PC-9 (cell line): ENCODE measurements at regions not wholly inside any gene's neighbourhood (a gene's known extent, or its start where the extent isn't known, plus 50 kb on each side); places are given as distances from the start of the nearest gene placed in this dataset.

Source experiments
- BruUV-seq: library from RNA; stranded (reverse); fragments of 400-500 nt; replicated peaks from 2 replicates; lab custom pipeline; 2021; lab: Mats Ljungman, UMichigan
- CTCF ChIA-PET: fragments of 300-600 bp; sonication (Branson Sonifier 250); formaldehyde crosslinking; loops from one replicate; lab custom pipeline; 2022; ENCODE audit warnings: antibody characterized with exemption; lab: Charles Lee
- POLR2A ChIA-PET: fragments of 300-600 bp; sonication (Branson Sonifier 250); formaldehyde crosslinking; loops from one replicate; lab custom pipeline; 2022; ENCODE audit warnings: antibody characterized with exemption; ENCODE audit not compliant: unreplicated experiment; lab: Charles Lee
- DNase-seq, 2 experiments: peaks; one replicate each; pipeline versions ENCODE4 v3.0.0 to v3.0.0-alpha.2; 2015 to 2022; ENCODE audit warnings: mixed read lengths in 1 of 2
- H2AFZ ChIP-seq: fragments of 200-600 bp; sonication (generic); 2 replicates; pipeline ENCODE4 v1.8.1; 2017; ENCODE audit warnings: antibody characterized with exemption
- H3F3A ChIP-seq: fragments of 200-600 bp; sonication (generic); 2 replicates; pipeline ENCODE4 v1.8.1; 2017; ENCODE audit warnings: antibody characterized with exemption, mild to moderate bottlenecking, low read depth; ENCODE audit not compliant: insufficient read depth
- H3K27ac ChIP-seq: fragments of 200-600 bp; sonication (generic); 2 replicates; pipeline ENCODE4 v1.6.1; 2016; ENCODE audit warnings: mixed run types
- H3K27me3 ChIP-seq: fragments of 200-600 bp; sonication (generic); 2 replicates; pipeline ENCODE4 v1.6.1; 2016; ENCODE audit warnings: low read depth, mixed run types; ENCODE audit not compliant: insufficient read depth
- H3K36me3 ChIP-seq: fragments of 200-600 bp; sonication (generic); 2 replicates; pipeline ENCODE4 v1.6.1; 2016; ENCODE audit warnings: low read depth, mixed run types
- H3K4me1 ChIP-seq: fragments of 200-600 bp; sonication (generic); replicated peaks from 2 replicates; pipeline ENCODE4 v1.6.1; 2016; ENCODE audit warnings: mixed run types; ENCODE audit not compliant: insufficient read depth
- H3K4me2 ChIP-seq: fragments of 200-600 bp; sonication (generic); 2 replicates; pipeline ENCODE4 v1.6.1; 2017; ENCODE audit warnings: mixed run types
- H3K4me3 ChIP-seq: fragments of 200-600 bp; sonication (generic); 2 replicates; pipeline ENCODE4 v1.6.1; 2016; ENCODE audit warnings: mixed run types
- H3K79me2 ChIP-seq: fragments of 200-600 bp; sonication (generic); 2 replicates; pipeline ENCODE4 v1.6.1; 2017; ENCODE audit warnings: low read depth, mixed run types
- H3K9me2 ChIP-seq: fragments of 200-600 bp; sonication (generic); 2 replicates; pipeline ENCODE4 v1.8.1; 2017; ENCODE audit warnings: mild to moderate bottlenecking; ENCODE audit not compliant: insufficient read depth
- H3K9me3 ChIP-seq: fragments of 200-600 bp; sonication (generic); 2 replicates; pipeline ENCODE4 v1.8.1; 2016; ENCODE audit warnings: low read depth; ENCODE audit not compliant: insufficient read depth
- H4K20me1 ChIP-seq: fragments of 200-600 bp; sonication (generic); 2 replicates; pipeline ENCODE4 v1.8.1; 2017; ENCODE audit not compliant: insufficient read depth
- CTCF ChIP-seq: fragments of 200-600 bp; sonication (generic); conservative IDR thresholded peaks from 2 replicates; pipeline ENCODE4 v1.6.1; 2017; ENCODE audit warnings: mixed run types, antibody characterized with exemption, mild to moderate bottlenecking, moderate library complexity
- EZH2 ChIP-seq: fragments of 200-600 bp; sonication (generic); IDR thresholded peaks from 2 replicates; pipeline ENCODE4 v1.8.0; 2017; ENCODE audit warnings: antibody characterized with exemption, low read depth
- intact Hi-C: fragments of 100-400 bp; cut with micrococcal nuclease; formaldehyde crosslinking; loops from one replicate; pipeline ENCODE4 v1.10.0; 2022; ENCODE audit not compliant: unreplicated experiment

GRCh38 chr14:98935921-98936320 lies 336.1 kb downstream of the BCL11B start:
- Histone ChIP-seq H3K27me3 (peaks cover 12% of the 10 kb centered on the region; the same call in 1 of the 2 replicates), H3K4me3 (no peak overlapping the region), H3K4me2 (no peak overlapping the region), H3K4me1 (no peaks in the 10 kb centered on the region), H3K36me3 (no peaks in the 10 kb centered on the region), H2AFZ (no peak overlapping the region), H4K20me1 (no peaks in the 10 kb centered on the region), H3K9me3 (no peaks in the 10 kb centered on the region), H3K27ac (no peak overlapping the region), H3K9me2 (no peaks in the 10 kb centered on the region), H3F3A (no peaks in the 10 kb centered on the region), H3K79me2 (no peaks in the 10 kb centered on the region)
- BruUV-seq: no TSS peak
- intact Hi-C loops: no loop called here
- POLR2A ChIA-PET: no interaction called here
- no peak for DNase-seq
- CTCF ChIA-PET: no interaction called here
- no peak for TF ChIP-seq EZH2
- no peak for TF ChIP-seq CTCF

- no peak overlapping the region for H2AFZ ChIP-seq
- no peak for DNase-seq
- H4K20me1 ChIP-seq: no peaks in the 10 kb centered on the region
- no peaks in the 10 kb centered on the region for H3K4me1 ChIP-seq
- H3K4me2 ChIP-seq: no peak overlapping the region
- H3F3A ChIP-seq: no peaks in the 10 kb centered on the region
- CTCF ChIA-PET: no interaction called here
- peaks cover 12% of the 10 kb centered on the region; the same call in 1 of the 2 replicates for H3K27me3 ChIP-seq
- no TSS peak for BruUV-seq
- H3K27ac ChIP-seq: no peak overlapping the region
- intact Hi-C loops: no loop called here
- no peaks in the 10 kb centered on the region for H3K36me3 ChIP-seq
- POLR2A ChIA-PET: no interaction called here
- TF ChIP-seq CTCF: no peak
- no peak overlapping the region for H3K4me3 ChIP-seq
- no peaks in the 10 kb centered on the region for H3K9me3 ChIP-seq
- no peaks in the 10 kb centered on the region for H3K79me2 ChIP-seq
- no peaks in the 10 kb centered on the region for H3K9me2 ChIP-seq
These were observed 335.0 kb downstream of the BCL11B start for GRCh38 chr14:98937021-98937420.

GRCh38 chr14:98937712-98938505 lies 334.1 kb downstream of the BCL11B start:
- BruUV-seq: no TSS peak
- ChIA-PET POLR2A (no interaction called here), CTCF (no interaction called here)
- Histone ChIP-seq H3K4me1 (no peaks in the 10 kb centered on the region), H3K79me2 (no peaks in the 10 kb centered on the region), H3K36me3 (no peaks in the 10 kb centered on the region), H4K20me1 (no peaks in the 10 kb centered on the region), H3K4me2 (no peak overlapping the region), H3K4me3 (no peak overlapping the region), H2AFZ (no peak overlapping the region), H3K9me3 (no peaks in the 10 kb centered on the region), H3K9me2 (no peaks in the 10 kb centered on the region), H3K27me3 (peaks cover 10% of the 10 kb centered on the region; the same call in 1 of the 2 replicates), H3K27ac (no peak overlapping the region), H3F3A (no peaks in the 10 kb centered on the region)
- no peak for DNase-seq
- TF ChIP-seq EZH2 (no peak), CTCF (no peak)
- intact Hi-C loops: no loop called here
